ENCODE measurements at regions not wholly inside any gene's neighbourhood (a gene's known extent, or its start where the extent isn't known, plus 50 kb on each side); places are given as distances from the start of the nearest gene placed in this dataset.

DNA sequence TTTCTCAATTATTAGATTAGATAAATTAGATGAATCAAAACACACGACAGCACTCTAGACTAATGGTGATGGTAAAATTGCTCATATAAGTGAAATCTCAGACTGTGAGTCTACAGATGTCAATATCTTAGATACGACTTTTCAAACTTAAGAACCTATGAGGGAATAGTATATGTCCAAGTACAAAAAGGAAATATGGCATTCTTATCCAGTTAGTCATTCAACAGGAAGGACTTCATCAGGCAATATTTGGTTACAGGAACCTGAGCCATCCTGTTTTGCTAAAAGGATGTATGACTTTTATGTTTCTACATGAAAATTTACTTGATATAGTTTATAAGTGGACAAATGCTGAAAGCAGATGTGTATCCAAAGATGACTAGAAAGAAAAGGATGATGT lies 107.0 kb downstream of the CT47B1 start:
- TF ChIP-seq, protein P1, sequence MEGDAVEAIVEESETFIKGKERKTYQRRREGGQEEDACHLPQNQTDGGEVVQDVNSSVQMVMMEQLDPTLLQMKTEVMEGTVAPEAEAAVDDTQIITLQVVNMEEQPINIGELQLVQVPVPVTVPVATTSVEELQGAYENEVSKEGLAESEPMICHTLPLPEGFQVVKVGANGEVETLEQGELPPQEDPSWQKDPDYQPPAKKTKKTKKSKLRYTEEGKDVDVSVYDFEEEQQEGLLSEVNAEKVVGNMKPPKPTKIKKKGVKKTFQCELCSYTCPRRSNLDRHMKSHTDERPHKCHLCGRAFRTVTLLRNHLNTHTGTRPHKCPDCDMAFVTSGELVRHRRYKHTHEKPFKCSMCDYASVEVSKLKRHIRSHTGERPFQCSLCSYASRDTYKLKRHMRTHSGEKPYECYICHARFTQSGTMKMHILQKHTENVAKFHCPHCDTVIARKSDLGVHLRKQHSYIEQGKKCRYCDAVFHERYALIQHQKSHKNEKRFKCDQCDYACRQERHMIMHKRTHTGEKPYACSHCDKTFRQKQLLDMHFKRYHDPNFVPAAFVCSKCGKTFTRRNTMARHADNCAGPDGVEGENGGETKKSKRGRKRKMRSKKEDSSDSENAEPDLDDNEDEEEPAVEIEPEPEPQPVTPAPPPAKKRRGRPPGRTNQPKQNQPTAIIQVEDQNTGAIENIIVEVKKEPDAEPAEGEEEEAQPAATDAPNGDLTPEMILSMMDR (conservative IDR thresholded peaks at IDR 0.05; ENCODE audit: low read length): no peak
- TF ChIP-seq EZH2phosphoT487 (IDR thresholded peaks at IDR 0.05; ENCODE audit: borderline replicate concordance): no peak

Measured in Loucy (cell line).